Psoas muscle (tissue), 7 donors: ENCODE measurements at regions not wholly inside any gene's neighbourhood (a gene's known extent, or its start where the extent isn't known, plus 50 kb on each side); places are given as distances from the start of the nearest gene placed in this dataset.

Source experiments
- ATAC-seq, 4 donors: fragments of 200-7000 bp; cut with Tn5 transposase; one replicate each; pipeline ENCODE4 v1.9.1; 2020; ENCODE audit warnings: moderate library complexity in 3 of 4, mild to moderate bottlenecking in 2 of 4
- DNase-seq, 2 donors: peaks; one replicate each; pipeline ENCODE4 v3.0.0-alpha.2; 2020
- H3K27ac ChIP-seq: fragments of 200-600 bp; one replicate; pipeline ENCODE4 v1.8.0; 2022
- H3K27me3 ChIP-seq, 3 donors: fragments of 200-600 bp in 1 of 3; one replicate each; pipeline versions ENCODE4 v1.6.1 to v1.8.0; 2013 to 2022; ENCODE audit warnings: low read length in 2 of 3, mild to moderate bottlenecking in 2 of 3, moderate library complexity in 1 of 3; ENCODE audit not compliant: insufficient read depth in 3 of 3
- H3K36me3 ChIP-seq, 2 donors: fragments of 200-600 bp in 1 of 2; one replicate each; pipeline versions ENCODE4 v1.6.1 to v1.8.0; 2013 to 2022; ENCODE audit warnings: low read depth in 1 of 2, mild to moderate bottlenecking in 1 of 2, moderate library complexity in 1 of 2; ENCODE audit not compliant: insufficient read depth in 1 of 2
- H3K4me1 ChIP-seq: fragments of 200-600 bp; one replicate; pipeline ENCODE4 v1.8.0; 2022
- H3K4me3 ChIP-seq: fragments of 200-600 bp; one replicate; pipeline ENCODE4 v1.8.0; 2022; ENCODE audit warnings: mild to moderate bottlenecking
- H3K9me3 ChIP-seq: fragments of 200-600 bp; one replicate; pipeline ENCODE4 v1.8.0; 2022
- WGBS, 3 donors: extraction: QIAGEN DNeasy Blood & Tissue Kit; methylation state at CpG; one replicate each; pipeline versions ENCODE4 v1.1.6 to v1.1.7; 2013; 5-methylcytosine and 5-hydroxymethylcytosine counted together
- intact Hi-C, 2 donors: fragments of 100-400 bp; cut with DNase I; formaldehyde crosslinking; loops; one replicate each; pipeline versions ENCODE4 v1.11.0 to v1.14.2; 2022
- TF ChIP-seq, protein P1 (sequence below): fragments of 200-600 bp; IDR thresholded peaks from one replicate; pipeline ENCODE4 v1.8.0; 2022; ENCODE audit warnings: antibody characterized with exemption
- donor health status: healthy with polysubstance abuse.
- donor health status: DM: no; HTN: no; CAD: no; lungs with moderate emphysema.
- donor health status: Bipolar disorder and iron deficiency.
- donor health status: healthy.
- donor health status: DM: yes; HTN: yes; CAD: no.
- donor health status: DM: no; HTN: no; CAD: no.
- donor health status: DM: yes; HTN: yes; CAD: no.

DNA sequence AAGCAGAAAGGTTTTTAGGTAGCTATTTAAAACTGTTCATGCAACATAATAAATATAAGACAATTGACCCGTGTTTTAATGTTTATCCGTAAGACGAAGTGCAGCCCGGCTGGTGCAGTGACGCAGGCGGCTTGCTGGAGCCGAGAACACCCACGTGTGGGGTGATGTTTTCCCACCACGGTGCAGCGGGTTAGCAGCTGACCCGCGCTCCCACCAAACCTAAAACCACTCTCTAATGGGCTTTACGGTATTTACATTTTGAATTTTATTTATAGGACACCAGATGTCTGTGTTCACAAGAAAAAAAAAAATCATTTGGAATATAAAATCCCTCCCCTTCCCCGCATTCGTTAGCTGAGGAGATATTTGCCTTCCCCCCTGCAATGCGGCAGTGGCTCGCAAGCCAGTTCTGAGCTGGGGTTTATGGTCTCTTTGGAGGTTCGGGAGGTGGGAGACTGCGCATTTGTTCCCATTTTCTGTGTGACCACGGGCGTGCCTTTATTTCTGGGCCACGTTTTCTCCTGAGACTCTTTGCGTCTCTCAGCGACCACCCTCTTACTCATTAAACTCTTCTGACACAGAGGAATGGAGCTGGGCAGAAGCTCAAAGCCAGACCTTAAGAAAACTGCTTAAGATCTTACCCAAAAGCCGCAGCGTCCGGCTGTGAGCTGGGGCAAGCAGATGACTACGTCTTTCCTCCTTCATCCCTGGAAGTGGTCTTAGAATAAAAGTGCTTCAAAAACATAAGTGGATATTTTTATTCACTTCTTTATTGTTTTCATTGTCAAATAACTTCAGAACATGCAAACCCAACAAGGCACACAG is 301.1 kb downstream of the IRF8 start:
- intact Hi-C loops: no loop called here
- Histone ChIP-seq H3K27ac (no peak overlapping the region), H3K9me3 (no peaks in the 10 kb centered on the region), H3K27me3 (peaks cover 0 to 72% (median 16%) of the 10 kb centered on the region in 3 donors), H3K4me3 (no peak overlapping the region), H3K36me3 (no peaks in the 10 kb centered on the region), H3K4me1 (no peaks in the 10 kb centered on the region)
- WGBS, 3 donors: 20 to 27% (median 24%) methylated on average over 28 of the region's 28 CpGs
- TF ChIP-seq, protein P1, sequence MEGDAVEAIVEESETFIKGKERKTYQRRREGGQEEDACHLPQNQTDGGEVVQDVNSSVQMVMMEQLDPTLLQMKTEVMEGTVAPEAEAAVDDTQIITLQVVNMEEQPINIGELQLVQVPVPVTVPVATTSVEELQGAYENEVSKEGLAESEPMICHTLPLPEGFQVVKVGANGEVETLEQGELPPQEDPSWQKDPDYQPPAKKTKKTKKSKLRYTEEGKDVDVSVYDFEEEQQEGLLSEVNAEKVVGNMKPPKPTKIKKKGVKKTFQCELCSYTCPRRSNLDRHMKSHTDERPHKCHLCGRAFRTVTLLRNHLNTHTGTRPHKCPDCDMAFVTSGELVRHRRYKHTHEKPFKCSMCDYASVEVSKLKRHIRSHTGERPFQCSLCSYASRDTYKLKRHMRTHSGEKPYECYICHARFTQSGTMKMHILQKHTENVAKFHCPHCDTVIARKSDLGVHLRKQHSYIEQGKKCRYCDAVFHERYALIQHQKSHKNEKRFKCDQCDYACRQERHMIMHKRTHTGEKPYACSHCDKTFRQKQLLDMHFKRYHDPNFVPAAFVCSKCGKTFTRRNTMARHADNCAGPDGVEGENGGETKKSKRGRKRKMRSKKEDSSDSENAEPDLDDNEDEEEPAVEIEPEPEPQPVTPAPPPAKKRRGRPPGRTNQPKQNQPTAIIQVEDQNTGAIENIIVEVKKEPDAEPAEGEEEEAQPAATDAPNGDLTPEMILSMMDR: no peak
- DNase-seq (no peak), ATAC-seq (no peak)

DNA sequence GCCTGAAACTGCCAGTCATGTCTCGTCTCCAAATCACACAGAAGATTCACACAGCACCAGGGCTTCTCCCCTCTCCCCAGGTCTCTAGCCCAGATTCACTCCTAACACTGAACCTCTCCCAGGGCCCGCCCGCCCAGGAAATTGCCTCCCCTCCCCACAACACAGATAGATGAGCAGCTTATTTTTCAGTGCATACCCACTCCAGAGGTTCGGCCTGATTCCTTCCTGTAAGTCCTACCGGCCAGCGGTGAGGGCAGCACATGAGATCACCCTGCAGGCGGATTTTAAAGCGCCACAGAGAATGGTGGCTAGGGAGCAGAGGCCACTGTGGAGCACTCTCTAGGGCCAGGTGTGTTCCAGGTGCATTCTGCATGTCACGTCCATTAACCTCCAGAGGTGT is 301.8 kb downstream of the IRF8 start:
- ATAC-seq: no peak
- Histone ChIP-seq H3K36me3 (no peaks in the 10 kb centered on the region), H3K9me3 (no peaks in the 10 kb centered on the region), H3K4me1 (no peaks in the 10 kb centered on the region), H3K27ac (no peak overlapping the region), H3K4me3 (no peak overlapping the region), H3K27me3 (peaks cover 0 to 65% (median 16%) of the 10 kb centered on the region in 3 donors)
- TF ChIP-seq, protein P1: no peak
- 38 to 49% (median 43%) methylated on average over 9 of the region's 9 CpGs for WGBS, 3 donors
- intact Hi-C loops: no loop called here
- DNase-seq: no peak

DNA sequence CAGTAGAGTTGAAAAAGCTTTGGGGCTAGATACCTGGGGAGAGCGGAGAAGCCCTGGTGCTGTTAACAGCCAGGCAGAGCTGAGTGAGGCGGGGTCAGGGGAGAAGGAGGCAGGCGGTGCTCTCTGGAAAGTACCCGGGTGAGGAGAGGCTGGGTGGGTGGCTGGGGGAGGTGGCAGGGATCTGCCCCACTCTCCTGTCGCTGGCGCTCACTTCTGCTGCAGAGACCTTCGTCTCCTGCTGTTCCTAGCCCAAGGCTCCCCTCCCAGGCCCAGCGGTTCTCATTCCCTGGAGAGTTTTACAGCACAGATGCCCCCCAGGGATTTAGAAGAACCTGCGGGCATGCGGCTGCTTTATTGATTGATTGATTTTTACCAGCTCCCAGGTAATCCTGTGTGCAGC is 302.8 kb downstream of the IRF8 start:
- Histone ChIP-seq H3K27ac (no peak overlapping the region), H3K4me1 (no peaks in the 10 kb centered on the region), H3K27me3 (peaks cover 0 to 59% (median 12%) of the 10 kb centered on the region in 3 donors), H3K4me3 (no peak overlapping the region), H3K36me3 (no peaks in the 10 kb centered on the region), H3K9me3 (no peaks in the 10 kb centered on the region)
- ATAC-seq: no peak
- TF ChIP-seq, protein P1: no peak
- 20 to 35% (median 32%) methylated on average over 7 to 10 of the region's 10 CpGs for WGBS, 3 donors
- no peak for DNase-seq
- intact Hi-C loops: no loop called here

DNA sequence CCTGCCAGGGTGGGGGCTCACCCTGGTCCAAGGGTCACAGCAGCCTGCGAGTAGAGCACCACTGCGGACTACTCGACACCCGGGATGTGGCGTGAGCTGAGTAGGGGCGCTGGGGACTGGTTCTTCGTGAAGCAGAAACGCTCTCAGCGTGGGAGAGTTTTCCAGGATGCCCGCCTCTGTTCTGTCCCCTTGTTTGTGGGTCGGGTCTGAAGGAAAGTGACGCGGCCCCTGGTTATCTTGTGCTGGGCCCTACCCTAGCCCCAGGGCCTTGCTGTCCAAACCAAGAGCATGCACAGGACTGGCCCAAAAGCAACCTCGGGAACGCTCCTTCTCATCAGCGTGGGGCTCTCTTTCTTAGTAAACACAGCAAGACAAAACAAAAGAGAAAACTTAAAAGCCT is 303.3 kb downstream of the IRF8 start:
- no peak for DNase-seq
- no peak overlapping the region for H3K4me3 ChIP-seq
- no peak overlapping the region for H3K27ac ChIP-seq
- 55 to 70% (median 58%) methylated on average over 16 of the region's 16 CpGs for WGBS, 3 donors
- intact Hi-C loops: no loop called here
- TF ChIP-seq, protein P1: no peak
- ATAC-seq: no peak
- H3K27me3 ChIP-seq: peaks cover 0 to 54% (median 11%) of the 10 kb centered on the region in 3 donors
- no peaks in the 10 kb centered on the region for H3K36me3 ChIP-seq
- no peaks in the 10 kb centered on the region for H3K4me1 ChIP-seq
- no peaks in the 10 kb centered on the region for H3K9me3 ChIP-seq
